Nephron (organoid): ENCODE measurements at regions not wholly inside any gene's neighbourhood (a gene's known extent, or its start where the extent isn't known, plus 50 kb on each side); places are given as distances from the start of the nearest gene placed in this dataset.

Experiments used
- H3K27ac Mint-ChIP-seq, 3 experiments: 2 replicates each; pipeline ENCODE4 v1.8.0; 2020; ENCODE audit warnings: mixed read lengths in 3 of 3, mild to moderate bottlenecking in 2 of 3, moderate library complexity in 1 of 3
- H3K27me3 Mint-ChIP-seq: 2 replicates; pipeline ENCODE4 v1.8.0; 2021; ENCODE audit warnings: low read depth, mild to moderate bottlenecking, moderate library complexity, mixed read lengths
- H3K36me3 Mint-ChIP-seq: 2 replicates; pipeline ENCODE4 v1.8.0; 2020; ENCODE audit warnings: low read depth, mixed read lengths
- H3K4me1 Mint-ChIP-seq: 2 replicates; pipeline ENCODE4 v1.8.0; 2020; ENCODE audit warnings: mixed read lengths
- H3K4me3 Mint-ChIP-seq, 3 experiments: 2 replicates each; pipeline ENCODE4 v1.8.0; 2020; ENCODE audit warnings: mild to moderate bottlenecking in 3 of 3, mixed read lengths in 3 of 3, moderate library complexity in 2 of 3
- H3K9me3 Mint-ChIP-seq: 2 replicates; pipeline ENCODE4 v1.8.0; 2020; ENCODE audit warnings: mixed read lengths
- TF ChIP-seq, protein P1 (sequence below), 3 experiments: fragments of 200-600 bp; sonication (generic); IDR thresholded peaks; one replicate each; pipeline ENCODE4 v1.5.0; 2021; ENCODE audit warnings: antibody characterized with exemption in 3 of 3; ENCODE audit not compliant: unreplicated experiment in 3 of 3

DNA sequence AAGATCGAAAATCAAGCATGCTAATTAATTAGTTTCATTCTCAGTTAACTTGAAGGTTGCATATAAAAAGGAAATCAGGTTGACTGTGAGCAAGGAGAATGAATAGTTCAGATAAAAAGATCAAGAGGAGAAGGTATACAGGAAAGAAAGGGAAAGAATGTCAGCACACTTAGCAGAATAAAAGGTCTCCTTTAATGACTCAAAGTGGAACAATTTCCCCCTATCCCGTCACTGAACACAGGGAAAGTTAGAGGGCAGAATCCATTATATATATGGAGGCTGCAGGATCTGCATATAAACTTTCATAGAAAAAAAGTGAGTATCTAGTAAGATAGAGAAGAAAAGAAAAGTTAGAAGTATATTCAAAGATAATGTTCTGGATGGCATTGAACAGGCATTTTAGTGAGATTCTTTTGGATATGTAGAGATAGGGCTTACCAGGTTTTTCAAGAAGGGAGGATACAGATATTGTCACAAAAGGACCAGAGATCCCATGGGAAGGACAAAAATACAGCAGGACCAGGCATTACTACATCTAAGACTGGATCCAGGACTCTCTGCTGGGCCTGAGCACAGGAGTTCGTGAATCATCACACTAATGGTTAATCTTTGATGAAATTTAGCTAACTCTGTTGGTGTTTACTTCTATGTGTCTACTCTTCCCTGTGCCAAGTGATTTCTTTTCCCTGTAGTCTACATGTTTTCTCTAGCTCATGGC lies 988.2 kb upstream of the ARRDC3 start:
- Mint-ChIP-seq H3K4me3 (no peak overlapping the region), H3K27me3 (no peaks in the 10 kb centered on the region), H3K9me3 (peaks cover 11% of the 10 kb centered on the region), H3K36me3 (no peaks in the 10 kb centered on the region), H3K27ac (peak overlapping the region in 1 of 3 experiments; percentile 45), H3K4me1 (no peaks in the 10 kb centered on the region)
- TF ChIP-seq, protein P1, sequence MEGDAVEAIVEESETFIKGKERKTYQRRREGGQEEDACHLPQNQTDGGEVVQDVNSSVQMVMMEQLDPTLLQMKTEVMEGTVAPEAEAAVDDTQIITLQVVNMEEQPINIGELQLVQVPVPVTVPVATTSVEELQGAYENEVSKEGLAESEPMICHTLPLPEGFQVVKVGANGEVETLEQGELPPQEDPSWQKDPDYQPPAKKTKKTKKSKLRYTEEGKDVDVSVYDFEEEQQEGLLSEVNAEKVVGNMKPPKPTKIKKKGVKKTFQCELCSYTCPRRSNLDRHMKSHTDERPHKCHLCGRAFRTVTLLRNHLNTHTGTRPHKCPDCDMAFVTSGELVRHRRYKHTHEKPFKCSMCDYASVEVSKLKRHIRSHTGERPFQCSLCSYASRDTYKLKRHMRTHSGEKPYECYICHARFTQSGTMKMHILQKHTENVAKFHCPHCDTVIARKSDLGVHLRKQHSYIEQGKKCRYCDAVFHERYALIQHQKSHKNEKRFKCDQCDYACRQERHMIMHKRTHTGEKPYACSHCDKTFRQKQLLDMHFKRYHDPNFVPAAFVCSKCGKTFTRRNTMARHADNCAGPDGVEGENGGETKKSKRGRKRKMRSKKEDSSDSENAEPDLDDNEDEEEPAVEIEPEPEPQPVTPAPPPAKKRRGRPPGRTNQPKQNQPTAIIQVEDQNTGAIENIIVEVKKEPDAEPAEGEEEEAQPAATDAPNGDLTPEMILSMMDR (IDR thresholded peaks at IDR 0.05; ENCODE audit: unreplicated experiment in 3 of 3): no peak

DNA sequence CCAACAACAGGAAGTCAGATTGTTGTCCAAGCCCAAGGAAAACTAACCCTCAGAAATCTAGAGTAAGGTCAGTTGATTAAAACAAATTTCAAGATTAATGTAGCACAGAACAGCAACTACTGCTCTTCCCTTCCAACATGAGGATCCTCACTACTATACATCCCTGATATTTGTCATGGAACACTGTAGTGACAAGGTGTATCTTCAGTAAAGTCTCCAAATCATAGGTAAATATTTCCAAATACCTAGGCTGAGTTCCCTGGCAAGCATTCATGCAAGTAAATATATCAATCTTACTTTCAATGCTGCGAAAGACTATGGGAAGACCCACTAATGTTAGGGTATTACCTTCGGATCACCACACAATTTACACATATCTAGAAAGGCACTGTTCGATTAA lies 986.9 kb upstream of the ARRDC3 start:
- H3K36me3 Mint-ChIP-seq: no peaks in the 10 kb centered on the region
- H3K4me3 Mint-ChIP-seq: no peak overlapping the region
- H3K27me3 Mint-ChIP-seq: no peaks in the 10 kb centered on the region
- no peak overlapping the region for H3K27ac Mint-ChIP-seq
- peaks cover 11% of the 10 kb centered on the region for H3K9me3 Mint-ChIP-seq
- H3K4me1 Mint-ChIP-seq: no peaks in the 10 kb centered on the region
- TF ChIP-seq, protein P1 (IDR thresholded peaks at IDR 0.05; ENCODE audit: unreplicated experiment in 3 of 3): no peak

DNA sequence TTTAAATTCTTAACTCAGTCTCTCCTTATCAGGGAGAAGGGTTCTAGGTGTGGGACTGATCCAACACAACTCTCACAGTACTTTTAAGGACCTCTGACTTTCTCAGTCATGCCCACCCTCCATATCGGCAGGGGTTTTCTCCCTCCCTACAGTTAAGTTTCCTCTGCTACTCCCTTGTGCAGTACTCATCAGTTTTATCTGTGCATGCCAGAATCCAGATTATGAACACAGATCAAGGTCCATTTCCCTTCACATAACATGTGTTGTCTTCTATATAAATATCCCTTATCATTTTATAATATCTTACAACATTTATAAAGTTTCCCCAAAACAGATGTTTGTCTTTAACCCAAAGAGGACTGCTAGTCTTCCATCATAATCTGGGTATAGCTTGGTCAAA lies 986.5 kb upstream of the ARRDC3 start:
- TF ChIP-seq, protein P1 (IDR thresholded peaks at IDR 0.05; ENCODE audit: unreplicated experiment in 3 of 3): no peak
- Mint-ChIP-seq H3K27ac (no peak overlapping the region), H3K9me3 (peaks cover 11% of the 10 kb centered on the region), H3K36me3 (no peaks in the 10 kb centered on the region), H3K4me1 (no peaks in the 10 kb centered on the region), H3K27me3 (no peaks in the 10 kb centered on the region), H3K4me3 (no peak overlapping the region)

DNA sequence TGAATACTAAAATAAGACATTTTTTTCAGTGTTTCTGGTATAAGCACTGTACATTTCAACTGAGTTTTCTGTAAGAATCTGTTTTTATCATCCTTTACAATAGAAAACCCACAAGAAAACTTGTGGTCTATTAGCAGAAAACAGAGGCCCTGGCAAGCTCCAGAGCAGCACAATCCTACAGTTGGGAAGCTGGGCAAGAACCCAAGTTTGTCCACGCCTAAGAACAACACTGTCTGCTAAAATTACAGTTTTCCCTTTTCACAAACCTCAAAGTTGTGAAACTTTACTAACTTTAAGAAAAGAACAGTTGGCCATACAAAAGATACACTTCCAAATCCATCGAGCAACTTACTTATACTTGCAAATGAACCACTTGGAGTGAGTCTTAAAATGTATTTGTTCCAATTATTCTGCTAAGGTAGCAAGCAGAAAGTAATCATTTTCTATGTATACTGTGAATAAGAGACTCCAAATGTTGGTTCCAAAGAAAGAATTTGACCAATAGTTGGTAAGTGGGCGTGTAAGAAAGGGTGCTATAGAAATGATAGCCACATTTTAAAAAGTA lies 982.0 kb upstream of the ARRDC3 start:
- H3K9me3 Mint-ChIP-seq: peaks cover 10% of the 10 kb centered on the region

GRCh38 chr5:92353107-92354030 lies 970.3 kb upstream of the ARRDC3 start:
- Mint-ChIP-seq H3K4me1 (no peaks in the 10 kb centered on the region), H3K36me3 (peaks cover 12% of the 10 kb centered on the region), H3K4me3 (no peak overlapping the region), H3K27me3 (no peaks in the 10 kb centered on the region), H3K9me3 (peaks cover 35% of the 10 kb centered on the region), H3K27ac (no peak overlapping the region)
- TF ChIP-seq, protein P1 (IDR thresholded peaks at IDR 0.05; ENCODE audit: unreplicated experiment in 3 of 3): no peak

More for the DNA sequence above, 982.0 kb upstream of the ARRDC3 start:
- Mint-ChIP-seq H3K27me3 (no peaks in the 10 kb centered on the region), H3K27ac (no peak overlapping the region), H3K4me3 (no peak overlapping the region), H3K36me3 (no peaks in the 10 kb centered on the region), H3K4me1 (no peaks in the 10 kb centered on the region)
- TF ChIP-seq, protein P1 (IDR thresholded peaks at IDR 0.05; ENCODE audit: unreplicated experiment in 3 of 3): no peak
